GM12874 (cell line): ENCODE measurements at regions not wholly inside any gene's neighbourhood (a gene's known extent, or its start where the extent isn't known, plus 50 kb on each side); places are given as distances from the start of the nearest gene placed in this dataset.

Source experiments
- TF ChIP-seq, protein P1 (sequence below): IDR thresholded peaks from 2 replicates; pipeline ENCODE4 v1.5.1; 2011; ENCODE audit warnings: low read depth, mild to moderate bottlenecking, control low read depth, low read length, moderate library complexity; ENCODE audit not compliant: insufficient read depth

- TF ChIP-seq, protein P1, sequence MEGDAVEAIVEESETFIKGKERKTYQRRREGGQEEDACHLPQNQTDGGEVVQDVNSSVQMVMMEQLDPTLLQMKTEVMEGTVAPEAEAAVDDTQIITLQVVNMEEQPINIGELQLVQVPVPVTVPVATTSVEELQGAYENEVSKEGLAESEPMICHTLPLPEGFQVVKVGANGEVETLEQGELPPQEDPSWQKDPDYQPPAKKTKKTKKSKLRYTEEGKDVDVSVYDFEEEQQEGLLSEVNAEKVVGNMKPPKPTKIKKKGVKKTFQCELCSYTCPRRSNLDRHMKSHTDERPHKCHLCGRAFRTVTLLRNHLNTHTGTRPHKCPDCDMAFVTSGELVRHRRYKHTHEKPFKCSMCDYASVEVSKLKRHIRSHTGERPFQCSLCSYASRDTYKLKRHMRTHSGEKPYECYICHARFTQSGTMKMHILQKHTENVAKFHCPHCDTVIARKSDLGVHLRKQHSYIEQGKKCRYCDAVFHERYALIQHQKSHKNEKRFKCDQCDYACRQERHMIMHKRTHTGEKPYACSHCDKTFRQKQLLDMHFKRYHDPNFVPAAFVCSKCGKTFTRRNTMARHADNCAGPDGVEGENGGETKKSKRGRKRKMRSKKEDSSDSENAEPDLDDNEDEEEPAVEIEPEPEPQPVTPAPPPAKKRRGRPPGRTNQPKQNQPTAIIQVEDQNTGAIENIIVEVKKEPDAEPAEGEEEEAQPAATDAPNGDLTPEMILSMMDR, result no peak
Observed at GRCh38 chr2:143889216-143889615, 630.7 kb downstream of the ZEB2 start.

DNA sequence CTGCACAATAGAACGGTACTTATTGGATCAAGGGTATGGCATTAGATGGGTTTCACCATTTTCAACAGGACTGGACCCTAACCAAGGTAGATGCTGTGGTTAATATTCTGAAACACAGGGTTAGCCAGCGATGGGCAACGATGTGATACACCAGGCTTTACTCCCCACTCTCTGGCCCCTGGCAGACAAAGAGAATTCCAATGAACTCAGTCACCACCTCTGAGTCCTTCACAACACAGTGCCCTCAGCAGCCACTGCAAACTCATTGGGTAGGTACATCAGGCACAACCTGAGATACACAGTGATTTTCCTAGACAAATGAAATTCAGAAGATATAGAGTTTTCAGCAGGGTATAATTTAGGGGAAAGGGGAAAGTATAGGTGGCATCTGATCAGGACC, 634.5 kb downstream of the ZEB2 start:
- TF ChIP-seq, protein P1, result no peak

- TF ChIP-seq, protein P1, result no peak
Observed at GRCh38 chr2:143881246-143881645, 638.7 kb downstream of the ZEB2 start.

DNA sequence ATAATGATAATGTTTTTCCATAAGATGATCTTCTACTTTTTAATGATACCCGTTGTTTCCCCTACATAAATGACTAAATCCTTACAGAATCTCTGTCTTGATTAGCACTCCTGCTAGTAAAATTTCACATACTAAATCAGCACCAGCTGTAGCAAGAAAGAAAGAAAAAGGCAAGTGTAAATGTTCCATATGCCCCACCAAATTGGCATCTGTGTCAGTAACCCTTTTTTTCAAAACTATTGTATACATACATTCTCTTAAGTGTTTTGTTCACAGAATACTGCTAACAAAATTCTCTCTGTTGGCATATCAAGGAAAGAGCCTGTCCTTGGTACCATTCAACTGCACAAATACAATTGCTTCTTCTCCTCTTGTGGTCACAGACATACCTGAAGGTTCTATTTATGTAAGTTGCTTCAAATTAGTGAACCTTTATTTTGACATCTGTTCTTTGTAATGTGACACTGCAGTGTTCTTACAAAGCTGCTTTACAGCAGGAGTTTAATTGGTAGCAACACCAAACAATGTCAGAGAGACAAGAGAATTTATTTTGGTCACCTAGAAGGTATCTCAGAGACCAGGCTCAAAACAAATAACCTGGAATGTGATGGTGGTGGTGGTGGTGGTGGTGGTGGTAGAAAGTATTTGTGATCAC, 641.9 kb downstream of the ZEB2 start:
- TF ChIP-seq, protein P1, result no peak

GRCh38 chr2:143877056-143877455, 642.9 kb downstream of the ZEB2 start:
- TF ChIP-seq, protein P1, result no peak

DNA sequence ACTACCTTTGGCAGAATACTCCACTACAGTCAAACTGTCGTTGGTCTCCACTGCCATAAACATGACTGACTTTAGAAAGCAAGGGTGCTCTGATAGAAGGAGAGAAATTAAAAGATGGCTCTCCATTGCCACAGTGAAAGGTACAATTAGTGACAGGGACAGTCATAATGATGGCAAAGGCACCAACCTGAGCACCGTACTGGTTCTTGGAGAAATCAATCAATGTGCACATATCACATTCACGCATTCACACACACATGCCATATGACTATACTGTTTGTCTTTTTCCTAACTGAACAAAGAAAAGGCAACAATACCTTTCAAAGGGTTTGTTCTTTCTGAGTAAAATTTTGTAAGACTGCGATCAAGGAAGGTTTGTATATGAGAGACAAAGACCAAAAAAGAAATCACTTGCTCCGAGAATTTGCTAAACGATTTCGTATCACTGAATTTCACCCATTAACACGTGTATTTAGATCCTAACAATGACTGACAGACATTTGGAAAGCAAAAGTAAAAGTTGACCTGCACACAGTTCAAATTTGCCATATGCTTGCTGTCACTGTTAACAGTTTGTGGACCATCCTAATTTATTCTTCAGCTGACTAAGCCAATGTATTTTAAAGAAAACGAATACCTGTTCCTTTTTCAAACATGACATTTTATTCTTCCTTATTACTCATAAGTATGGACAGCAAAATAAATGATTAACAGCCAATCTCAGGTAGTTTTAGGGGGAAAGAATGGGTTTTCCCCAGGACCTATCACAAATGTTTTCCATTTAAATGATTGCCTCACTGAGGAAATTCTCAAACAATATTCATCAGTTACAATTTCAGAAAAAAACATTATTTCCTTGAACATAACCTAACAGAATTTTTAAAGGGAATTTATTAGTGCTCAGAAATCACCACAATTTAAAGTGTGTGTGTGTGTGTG, 644.4 kb downstream of the ZEB2 start:
- TF ChIP-seq, protein P1, result no peak

GRCh38 chr2:143873886-143874285, 646.0 kb downstream of the ZEB2 start:
- TF ChIP-seq, protein P1, result no peak
